GM18861 (cell line): ENCODE measurements at regions not wholly inside any gene's neighbourhood (a gene's known extent, or its start where the extent isn't known, plus 50 kb on each side); places are given as distances from the start of the nearest gene placed in this dataset.
"Not testable (repeated sequence)": the region's sequence is repeated elsewhere in the genome, so short reads cannot be mapped to it uniquely, and the experiment has no call there.

Experiments
- ATAC-seq: cut with Tn5 transposase; IDR thresholded peaks from one replicate; pipeline ENCODE4 v1.9.1; 2021; ENCODE audit not compliant: unreplicated experiment

DNA sequence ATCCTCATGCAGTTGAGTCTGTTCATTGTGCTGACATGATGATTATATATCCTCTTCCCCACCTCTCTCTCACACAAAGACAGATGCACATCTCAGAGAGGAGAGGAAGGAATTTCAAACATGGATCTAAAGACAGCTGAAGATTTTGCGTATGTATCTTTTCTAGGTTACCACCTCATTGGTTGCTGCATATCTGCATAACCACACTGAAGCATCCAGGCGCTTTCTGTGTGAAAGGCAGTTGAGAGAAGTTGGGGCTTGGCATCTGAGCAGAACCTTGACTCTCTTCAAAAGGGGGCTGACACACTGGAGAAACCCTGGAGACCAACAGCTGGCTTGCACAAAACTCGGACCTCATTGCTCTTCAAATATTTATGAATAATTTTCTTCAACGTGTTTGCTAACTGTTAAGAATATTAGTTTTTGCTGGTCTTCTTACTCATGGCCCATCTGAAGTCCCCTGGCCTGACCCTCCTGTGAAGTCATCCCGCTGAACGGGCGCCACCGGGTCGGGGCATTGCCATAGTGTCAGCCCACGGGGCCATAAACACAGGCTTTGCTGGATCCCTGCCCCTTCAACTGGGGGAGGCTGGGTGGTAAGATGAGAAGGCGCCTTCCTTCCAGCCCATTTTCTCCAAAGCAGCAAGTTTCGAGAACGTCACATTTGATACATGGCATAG, 593.2 kb upstream of the CLINT1 start:
- ATAC-seq = no peak

DNA sequence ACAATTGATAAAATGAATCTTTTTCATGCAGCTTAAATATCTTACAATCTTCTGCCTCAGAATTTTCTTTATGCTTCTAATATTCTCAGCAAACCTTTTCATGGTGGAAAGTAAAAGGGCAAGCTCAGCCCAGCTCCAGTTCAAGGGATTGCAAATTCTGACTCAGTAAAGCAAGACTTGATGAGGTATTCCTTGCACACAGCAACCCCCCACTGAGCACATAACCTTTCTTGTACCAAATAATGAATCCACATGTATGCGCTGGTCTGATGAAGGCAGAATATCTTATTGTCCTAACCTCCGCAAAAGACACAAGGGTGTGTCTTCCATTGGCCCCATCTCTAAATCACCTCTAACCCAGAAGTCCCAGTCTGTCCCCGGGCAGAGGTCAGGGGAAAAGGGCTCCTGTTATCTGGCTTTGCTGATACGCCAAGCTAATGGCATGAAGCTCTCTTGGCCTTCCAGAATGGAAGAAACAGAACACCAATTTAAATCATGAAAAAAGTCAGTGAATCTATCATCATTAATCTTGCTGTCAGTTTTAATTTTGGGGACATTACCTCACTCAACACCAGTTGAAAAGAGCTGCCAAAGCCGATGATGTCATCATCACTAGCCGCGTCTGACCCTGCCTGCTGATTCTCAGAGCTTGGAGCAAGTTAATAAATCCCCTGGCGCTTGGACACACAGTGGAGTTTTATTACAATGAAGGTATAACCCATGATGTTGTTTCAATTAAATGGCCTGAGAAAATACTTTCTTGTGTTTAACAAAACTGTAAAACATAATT, 592.5 kb upstream of the CLINT1 start:
- ATAC-seq = no peak

DNA sequence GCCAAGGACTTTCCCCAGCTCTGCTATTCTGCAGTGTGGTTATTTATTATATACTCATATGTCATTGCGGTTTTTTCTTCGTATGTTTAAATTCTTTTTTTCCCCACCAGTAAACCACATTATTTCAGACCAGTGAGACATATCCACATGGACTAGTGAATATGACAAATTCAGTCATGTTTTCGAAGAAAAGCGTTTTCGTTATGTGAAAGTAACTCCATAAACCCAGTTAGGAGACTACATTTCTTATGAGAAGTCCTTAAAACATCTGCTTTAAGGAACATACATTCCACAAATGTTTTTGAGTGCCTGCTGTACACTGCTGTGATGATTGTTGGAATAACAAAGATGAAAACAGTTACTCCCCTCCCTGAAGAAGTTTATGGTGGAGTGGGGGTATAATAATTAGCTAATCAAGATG, 591.8 kb upstream of the CLINT1 start:
- no peak for ATAC-seq

DNA sequence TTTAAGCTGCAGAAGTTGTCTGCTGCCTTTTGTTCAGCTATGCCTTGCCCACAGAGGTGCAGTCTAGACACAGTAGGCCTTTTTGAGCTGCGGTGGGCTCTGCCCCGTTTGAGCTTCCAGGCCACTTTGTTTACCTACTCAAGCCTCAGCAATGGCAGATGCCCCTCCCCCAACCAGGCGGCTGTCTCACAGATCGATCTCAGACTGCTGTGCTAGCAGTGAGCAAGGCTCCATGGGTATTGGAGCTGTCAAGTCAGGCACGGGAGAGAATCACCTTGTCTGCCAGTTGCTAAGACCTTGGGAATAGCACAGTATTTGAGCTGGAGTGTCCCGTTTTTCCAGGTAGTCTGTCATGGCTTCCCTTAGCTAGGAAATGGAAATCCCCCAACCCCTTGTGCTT, 587.8 kb upstream of the CLINT1 start:
- not testable (repeated sequence) for ATAC-seq

DNA sequence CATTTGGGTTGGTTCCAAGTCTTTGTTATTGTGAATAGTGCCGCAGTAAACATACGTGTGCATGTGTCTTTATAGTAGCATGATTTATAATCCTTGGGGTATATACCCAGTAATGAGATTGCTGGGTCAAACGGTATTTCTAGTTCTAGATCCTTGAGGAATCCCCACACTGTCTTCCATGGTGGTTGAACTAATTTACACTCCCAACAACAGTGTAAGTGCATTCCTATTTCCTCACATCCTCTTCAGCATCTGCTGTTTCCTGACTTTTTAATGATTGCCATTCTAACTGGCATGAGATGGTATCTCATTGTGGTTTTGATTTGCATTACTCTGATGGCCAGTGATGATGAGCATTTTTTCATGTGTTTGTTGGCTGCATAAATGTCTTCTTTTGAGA, 580.3 kb upstream of the CLINT1 start:
- not testable (repeated sequence) for ATAC-seq

DNA sequence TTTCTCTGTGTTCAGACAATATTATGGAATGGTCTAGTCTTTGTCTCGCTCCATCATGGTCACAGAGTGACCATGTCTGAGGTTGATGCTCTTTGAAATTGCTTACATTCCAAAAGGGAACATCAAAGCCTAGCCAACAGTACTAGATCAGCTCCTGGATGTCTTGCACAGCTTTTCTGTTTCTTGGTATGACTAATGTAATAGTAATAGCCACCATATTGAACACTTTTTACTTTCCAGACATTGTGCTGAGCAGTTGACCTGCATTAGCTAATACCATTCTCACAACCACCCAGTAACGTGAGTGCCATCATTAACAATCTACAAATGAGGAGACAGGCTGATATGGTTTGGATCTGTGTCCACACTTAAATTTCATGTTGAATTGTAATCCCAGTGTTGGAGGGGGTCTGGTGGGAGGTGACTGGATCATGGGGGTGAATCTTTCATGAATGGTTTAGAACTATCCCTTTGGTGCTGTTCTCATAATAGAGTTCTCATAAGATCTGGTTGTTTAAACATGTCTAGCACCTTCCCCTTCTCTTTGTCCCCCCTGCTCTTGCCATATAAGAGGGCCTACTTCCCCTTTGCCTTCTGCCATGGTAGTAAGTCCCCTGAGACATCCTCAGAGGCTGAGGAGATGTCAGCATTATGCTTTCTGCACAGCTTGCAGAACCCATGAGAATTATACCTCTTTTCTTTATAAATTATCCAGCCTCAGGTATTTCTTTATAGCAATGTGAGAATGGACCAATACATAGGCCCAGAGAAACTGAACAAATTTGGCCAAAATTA, 577.5 kb upstream of the CLINT1 start:
- ATAC-seq = no peak

DNA sequence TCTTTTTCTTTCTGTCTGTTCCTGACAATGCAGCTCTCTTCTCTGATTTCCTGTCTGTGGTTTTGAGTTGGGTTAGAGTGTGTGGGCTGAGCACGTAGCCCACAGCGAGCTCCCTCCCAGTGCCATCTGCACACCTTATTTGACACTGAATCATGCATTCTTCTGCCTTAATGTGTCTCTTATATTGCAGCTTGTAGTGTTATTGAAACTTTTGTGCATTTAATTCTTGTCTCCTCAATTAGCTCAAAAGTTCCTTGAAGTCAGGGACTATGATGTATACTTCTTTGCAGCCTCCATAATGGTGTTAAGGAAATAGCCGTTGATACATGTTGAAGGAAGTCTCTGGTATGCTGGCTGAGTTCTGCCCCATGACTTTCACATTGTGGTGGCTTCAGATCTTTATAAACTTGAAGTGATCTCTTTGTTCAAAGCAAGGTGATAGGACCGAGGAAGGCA, 576.2 kb upstream of the CLINT1 start:
- peak; percentile 61 for ATAC-seq

DNA sequence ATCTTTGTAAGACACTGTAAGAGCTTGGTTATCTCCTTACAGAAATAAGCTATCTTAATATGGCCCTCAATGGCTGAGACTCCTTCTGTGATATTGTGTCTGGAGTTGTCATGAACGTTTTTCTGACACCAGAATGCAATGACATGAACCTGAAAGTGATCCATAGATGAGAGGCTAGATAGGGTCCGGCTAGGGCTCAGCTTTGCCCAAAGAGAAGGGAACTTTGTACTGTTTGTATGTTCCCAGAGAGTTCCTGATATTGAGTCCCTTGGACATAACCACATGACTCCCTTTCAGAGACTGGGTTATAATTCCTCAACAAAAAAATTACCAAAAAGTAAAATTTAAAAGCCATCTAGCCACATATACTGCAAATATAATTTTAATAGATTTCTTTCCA, 575.8 kb upstream of the CLINT1 start:
- no peak for ATAC-seq

DNA sequence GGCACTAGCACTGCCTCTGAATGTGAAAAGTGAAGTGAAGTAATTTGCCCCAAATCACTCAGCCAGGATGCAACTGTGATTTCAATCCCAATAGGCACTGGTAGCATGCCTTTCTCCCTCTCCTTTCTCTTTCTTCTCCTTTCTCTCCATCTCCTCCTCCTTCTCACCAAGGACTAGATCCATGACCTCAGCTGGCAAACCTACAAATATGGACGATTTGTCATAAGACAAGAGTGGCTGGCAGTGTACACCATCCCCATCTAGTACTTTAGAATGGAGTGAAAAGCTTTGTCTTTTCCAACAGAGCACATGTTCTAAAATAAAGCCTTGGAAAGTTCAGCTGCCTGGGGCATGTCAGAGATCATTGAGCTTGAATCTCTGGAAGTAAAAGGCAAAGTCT, 574.7 kb upstream of the CLINT1 start:
- no peak for ATAC-seq

DNA sequence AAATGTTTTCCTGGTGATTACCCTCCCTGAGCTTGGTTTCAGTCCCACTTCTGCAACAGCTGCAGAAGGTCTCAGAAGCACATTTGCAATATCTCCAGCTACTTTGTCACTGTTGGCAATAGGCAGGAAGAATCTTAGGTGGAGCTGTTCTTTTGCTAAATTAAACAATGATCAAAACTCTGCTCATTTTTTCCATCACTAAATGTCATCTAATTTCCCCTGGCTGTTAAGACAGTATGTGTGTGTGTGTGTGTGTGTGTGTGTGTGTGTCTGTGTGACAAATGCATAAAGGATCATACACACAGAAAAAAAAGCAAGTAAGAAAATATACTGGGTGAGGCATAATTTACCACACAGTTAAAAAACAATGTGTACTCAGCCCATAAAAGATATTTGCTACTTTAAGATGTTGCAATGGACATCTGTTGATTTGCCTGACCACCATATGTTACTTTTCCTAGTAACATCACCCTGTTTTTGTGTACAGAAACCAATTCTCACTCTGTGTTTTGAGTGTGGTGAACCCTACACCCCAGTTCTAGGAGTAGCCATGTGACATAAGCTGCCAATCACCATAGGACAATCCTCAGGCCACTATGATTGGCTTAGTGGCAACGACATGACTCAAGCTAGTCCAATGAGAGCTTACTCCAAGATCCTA, 572.6 kb upstream of the CLINT1 start:
- no peak for ATAC-seq

DNA sequence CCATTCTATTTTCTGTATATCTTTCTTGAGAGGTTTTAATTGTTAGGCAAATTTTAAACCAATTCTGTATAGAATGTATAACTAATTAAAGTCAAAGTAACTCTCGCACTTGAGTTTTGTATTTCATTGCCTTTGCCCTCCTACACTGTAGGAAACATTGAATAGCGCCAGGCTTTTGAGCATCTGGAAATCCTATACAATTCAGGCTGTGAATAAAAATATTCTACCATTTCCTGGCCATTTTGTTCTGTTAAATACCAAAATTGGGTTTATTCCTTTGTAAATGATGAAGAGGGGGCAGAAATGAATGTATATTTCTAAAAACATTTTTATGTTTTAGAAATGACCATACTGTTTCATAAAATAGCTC, 571.8 kb upstream of the CLINT1 start:
- ATAC-seq = no peak

DNA sequence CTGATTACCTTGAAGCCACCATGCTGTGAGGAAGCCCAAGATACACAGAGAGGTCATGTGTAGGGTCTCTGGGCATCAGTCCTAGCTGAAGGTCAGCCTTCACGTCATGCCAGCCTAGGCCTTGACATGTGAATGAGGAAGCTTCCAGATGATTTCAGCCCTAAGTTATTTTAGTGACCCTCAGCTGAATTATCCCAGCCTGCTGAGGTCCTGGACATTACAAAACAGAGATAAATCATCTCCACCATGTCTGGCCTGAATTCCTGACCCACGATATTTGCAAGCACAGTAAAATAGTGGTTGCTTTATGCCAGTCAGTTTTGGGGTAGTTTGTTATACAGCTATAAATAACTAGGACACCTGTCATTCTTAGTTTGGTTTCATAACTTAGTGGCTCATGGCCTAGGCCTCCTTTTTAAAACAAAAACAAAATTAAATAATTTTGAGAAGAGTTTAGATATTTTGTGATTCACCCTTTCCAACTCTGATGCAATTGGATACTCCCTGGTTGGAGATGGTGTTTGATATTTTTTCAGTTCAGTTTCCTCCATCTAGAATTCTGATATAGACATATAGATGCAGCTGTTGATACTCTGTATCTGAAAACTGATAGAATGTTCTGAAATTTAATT, 571.3 kb upstream of the CLINT1 start:
- ATAC-seq = no peak

DNA sequence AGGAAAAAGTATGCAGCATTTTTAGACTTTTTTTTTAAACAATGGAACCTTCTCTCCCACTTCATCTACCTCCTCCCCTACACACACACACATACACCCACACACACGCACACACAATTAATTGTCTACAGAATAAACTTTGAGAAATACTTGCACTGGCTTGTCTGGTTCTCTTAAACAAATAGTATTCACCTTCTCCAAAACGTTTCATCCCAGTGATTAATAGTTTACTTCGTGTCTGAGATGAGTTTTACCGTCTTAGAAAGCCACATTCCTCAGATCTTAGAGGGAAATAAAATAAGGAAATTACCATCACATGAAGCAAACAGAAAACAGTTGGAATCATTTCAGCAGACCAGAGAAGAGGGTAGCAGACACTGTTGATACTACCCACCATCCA, 570.6 kb upstream of the CLINT1 start:
- no peak for ATAC-seq

DNA sequence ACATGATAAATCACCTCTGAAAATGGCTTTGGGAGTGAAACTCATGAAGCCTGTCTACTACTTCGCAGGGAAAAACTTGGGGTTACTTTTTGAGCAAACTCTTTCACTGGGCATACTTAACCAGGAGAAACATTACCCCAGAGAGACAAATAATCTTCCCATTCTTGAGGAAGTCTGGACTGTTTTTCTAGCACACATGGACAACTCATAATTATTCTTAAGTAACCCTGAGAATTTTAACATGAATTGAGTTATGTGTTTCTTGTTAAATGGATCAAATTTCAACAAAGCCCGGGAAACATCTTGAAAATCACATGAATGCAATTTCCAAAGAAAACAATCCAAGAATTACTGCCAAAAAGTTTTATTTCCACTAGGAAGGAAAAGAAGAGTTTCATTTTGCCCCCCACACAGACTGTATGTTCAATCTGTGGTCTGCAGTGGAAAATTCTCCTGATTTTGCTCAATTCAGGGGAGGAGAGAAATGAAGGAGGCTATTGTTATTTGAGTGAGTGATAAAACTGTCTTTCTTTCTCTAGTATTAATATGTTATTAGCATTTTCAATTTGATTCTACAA, 564.8 kb upstream of the CLINT1 start:
- no peak for ATAC-seq

DNA sequence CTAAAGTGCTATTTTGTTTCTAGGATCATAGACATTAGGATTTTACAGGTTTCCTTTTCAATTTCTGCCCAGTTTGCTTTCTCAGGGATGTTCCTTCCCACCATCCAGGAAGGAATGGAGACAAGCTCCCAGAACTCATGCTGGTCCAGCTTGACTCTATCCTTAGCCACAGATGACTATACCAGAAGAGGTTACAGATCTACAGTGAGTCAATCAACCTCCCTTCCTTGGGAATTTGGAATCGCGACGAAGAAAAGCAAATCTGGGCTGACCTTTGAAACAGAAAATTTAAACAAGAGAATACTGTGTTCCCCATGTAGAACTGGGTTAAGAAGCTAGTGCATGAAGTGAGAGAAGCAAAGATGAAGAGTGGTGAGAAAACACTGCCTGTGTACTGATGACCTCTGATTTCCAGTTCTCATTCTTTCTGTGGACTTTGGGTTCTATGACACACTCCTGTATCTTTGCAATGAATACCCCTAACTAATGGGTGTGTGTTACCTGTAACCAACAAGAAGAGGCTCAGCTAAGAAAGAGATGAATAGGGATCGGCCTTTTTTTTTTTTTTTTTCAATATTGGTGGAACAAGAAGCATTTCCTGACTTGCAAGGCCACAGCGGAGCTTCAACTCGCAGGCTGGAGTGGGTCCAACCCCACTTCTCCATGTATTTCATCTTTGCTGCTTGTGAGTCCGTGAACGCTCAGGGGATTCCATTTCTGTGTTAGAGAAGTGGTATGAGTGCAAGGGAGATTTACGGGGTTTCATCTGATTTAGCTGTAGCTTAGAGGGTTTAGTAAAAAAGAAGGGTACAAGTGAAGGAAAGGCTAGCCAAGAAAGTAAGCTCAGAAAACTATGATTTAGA, 563.9 kb upstream of the CLINT1 start:
- ATAC-seq = no peak

DNA sequence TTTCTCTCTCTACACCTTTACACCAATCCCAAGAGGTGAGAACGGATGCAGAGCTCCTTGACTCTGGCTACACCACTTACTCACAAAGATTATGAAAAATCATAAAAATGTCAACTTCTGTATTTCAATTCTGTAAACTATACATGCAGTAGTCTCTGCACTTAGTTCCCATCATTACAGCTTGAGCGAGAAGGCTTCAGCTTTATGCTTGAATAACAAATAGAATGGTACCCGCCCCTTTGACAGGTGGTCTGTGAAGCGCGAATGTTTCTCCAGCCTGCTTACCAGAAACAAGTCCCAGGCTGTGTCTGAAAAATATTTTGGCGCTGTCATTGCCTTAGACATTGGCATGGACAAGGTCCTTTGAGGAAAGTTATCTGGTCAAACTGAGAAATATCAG, 562.4 kb upstream of the CLINT1 start:
- no peak for ATAC-seq

DNA sequence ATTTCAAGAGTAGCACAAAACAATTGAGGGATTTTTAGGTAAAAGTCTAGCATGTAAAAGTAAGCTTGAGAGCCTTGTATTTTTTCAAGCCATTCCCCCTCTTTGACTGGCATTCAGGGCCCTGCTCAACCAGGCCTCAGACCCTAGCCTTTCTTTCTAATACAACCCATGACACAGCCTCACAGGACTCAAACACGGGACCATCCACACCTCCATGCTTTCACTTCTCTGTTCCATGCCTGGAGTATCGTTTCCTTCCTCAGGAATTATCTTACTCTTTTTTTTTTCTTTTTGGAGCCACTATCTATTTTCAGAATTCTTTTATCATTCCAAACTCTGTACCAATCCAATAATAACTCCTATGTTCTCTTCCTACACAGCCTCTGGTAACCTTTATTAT, 560.2 kb upstream of the CLINT1 start:
- ATAC-seq = no peak

DNA sequence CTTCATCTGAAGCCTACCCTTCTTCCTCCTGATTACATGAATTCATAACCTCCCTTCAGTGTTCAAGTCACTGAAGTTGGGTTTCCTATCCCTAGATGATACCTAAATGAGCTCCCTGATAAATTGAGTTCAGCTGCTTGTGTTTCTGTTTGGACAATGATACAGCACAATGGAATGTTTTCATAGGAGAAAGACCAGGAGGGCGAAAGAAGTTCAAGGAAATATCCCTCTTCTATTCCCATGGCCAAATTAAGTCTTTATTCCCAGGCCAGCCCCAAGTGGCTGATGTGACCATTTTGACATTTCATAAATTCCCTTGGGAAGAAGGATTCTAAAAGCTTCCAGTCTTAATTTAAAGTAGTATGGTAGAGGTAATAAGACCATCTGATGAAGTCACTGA, 555.8 kb upstream of the CLINT1 start:
- no peak for ATAC-seq

DNA sequence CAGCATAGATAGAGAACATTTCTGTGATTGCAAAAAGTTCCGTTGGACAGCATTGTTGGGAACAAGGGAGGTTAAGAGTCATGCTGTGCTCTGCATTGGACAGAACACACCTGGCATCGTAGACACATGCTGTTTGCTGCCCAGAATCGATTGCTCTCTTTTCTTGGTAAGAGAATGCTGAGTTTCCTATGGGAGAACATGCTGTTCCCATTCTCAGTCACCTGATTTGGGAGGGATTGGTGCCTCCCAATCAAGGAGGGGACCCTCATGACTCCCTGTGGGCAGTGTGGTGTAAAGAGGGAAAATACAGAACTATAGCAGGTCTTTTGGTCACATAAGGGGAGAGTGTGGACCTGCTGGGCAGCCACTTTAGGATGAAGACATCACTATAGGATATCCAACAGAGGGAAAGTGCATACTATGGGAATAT, 555.4 kb upstream of the CLINT1 start:
- ATAC-seq = no peak
